GM12875 (cell line): ENCODE measurements at regions not wholly inside any gene's neighbourhood (a gene's known extent, or its start where the extent isn't known, plus 50 kb on each side); places are given as distances from the start of the nearest gene placed in this dataset.

Experiments
- H3K4me3 ChIP-seq: one replicate; pipeline ENCODE4 v1.5.1; 2011; ENCODE audit warnings: low read depth, low read length, control low read depth
- CTCF ChIP-seq: IDR thresholded peaks from 2 replicates; pipeline ENCODE4 v1.5.1; 2011; ENCODE audit warnings: low read depth, mild to moderate bottlenecking, control low read depth, inconsistent platforms, low read length, moderate library complexity, borderline replicate concordance; ENCODE audit not compliant: insufficient read depth

DNA sequence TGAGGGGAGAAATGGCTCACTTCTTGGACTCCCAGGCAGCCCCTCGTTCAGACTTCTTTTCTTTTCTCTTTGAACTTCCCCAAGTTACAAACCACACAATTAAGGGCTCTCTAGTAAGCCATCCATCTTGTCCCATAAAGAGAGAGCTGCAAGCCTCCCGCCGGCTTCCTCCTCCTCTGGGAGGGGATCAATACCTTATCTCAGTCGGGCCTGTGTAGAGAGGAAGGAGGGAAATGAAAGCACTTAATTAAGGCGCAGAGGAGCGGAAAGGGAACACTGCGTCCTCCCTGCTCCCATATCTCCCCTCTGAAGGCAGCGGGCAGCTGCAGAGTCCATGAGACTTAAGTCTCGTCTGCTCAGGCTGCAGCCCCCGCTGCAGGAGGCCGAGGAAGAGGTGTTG lies 112.6 kb upstream of the CSF3R start:
- TF ChIP-seq CTCF: no peak
- no peak overlapping the region for H3K4me3 ChIP-seq

DNA sequence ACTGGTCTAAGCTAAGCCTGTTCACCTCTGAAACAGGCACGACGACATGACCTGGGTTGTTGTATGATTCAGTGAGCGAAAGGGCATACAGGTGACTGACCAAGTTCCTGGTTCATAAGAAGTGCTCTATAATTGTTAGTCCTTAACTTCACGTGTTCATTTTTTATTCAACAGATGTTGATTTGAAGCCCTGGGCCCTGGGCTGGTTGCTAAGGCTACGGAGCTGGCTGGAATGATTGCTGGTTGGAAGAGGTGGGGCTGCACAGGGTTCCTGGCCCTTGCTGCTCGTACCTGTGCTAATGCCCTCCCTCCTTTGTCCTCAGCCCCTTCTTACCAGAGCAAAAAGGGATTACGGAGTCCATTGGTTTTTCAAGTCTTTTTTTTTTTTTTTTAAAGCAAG lies 111.3 kb upstream of the CSF3R start:
- no peak overlapping the region for H3K4me3 ChIP-seq
- TF ChIP-seq CTCF: no peak

DNA sequence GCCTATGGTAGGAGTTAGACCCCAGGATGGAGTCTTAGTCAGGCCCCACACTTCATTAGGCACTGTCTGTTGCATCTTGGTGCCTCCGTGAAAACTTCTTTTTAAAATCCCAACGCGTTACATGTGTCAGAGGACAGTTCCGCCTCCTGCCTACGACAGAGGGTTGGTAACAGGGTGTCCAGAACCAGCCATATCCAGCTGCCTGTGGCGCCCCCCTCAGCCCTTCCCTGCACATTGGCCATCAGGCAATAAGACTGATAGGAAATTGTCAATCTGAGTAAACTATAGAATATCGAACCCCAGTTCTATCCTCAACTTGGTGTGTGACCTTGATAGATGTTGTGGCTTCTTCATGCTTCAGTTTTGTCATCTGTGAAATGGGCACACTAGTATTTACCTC lies 108.6 kb upstream of the CSF3R start:
- H3K4me3 ChIP-seq: no peak overlapping the region
- TF ChIP-seq CTCF: no peak

DNA sequence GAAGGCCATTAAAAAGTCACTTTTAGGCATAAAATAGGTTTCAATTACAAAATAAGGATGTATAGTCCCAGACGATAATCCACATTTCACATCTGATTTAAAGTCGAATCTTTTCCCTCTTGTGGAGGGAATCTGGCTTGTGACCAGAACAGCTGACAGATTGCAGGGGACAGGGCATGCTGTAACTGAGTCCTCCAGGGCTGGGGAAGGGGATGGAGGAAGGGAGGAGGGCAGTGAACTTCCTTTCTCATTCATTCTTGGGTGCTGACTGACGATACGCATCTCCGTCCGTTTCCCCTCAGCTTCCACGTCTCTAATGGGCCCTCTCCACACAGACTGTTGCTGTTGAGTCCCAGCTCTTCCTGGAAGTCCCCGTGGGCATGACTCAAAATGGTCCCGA lies 108.1 kb upstream of the CSF3R start:
- no peak for TF ChIP-seq CTCF
- no peak overlapping the region for H3K4me3 ChIP-seq

GRCh38 chr1:36590264-36590663 lies 107.6 kb upstream of the CSF3R start:
- no peak overlapping the region for H3K4me3 ChIP-seq
- TF ChIP-seq CTCF: no peak

- H3K4me3 ChIP-seq: no peak overlapping the region
- no peak for TF ChIP-seq CTCF
These were observed 106.3 kb upstream of the CSF3R start for GRCh38 chr1:36588972-36589371.

- H3K4me3 ChIP-seq: no peak overlapping the region
These were observed 103.1 kb upstream of the CSF3R start for GRCh38 chr1:36585569-36586548.

More at GRCh38 chr1:36585569-36586548, 103.1 kb upstream of the CSF3R start:
- no peak for TF ChIP-seq CTCF
